ENCODE measurements at regions not wholly inside any gene's neighbourhood (a gene's known extent, or its start where the extent isn't known, plus 50 kb on each side); places are given as distances from the start of the nearest gene placed in this dataset.

- TF ChIP-seq POLR2AphosphoS5 (IDR thresholded peaks at IDR 0.05): no peak
- TF ChIP-seq CTCF (IDR thresholded peaks at IDR 0.05): no peak
These were observed 1185.3 kb downstream of the JRKL start for GRCh38 chr11:97574976-97575665.

All from breast epithelium (tissue), 3 donors.